Mesenchymal stem cell (in vitro differentiated cells and primary cell): ENCODE measurements at regions not wholly inside any gene's neighbourhood (a gene's known extent, or its start where the extent isn't known, plus 50 kb on each side); places are given as distances from the start of the nearest gene placed in this dataset.
A peak's percentile ranks its signal among the peaks of the same experiment; 100 is the strongest.

Experiments used
- DNase-seq: peaks from one replicate; pipeline ENCODE4 v3.0.0-alpha.2; 2013
- H2AFZ ChIP-seq: one replicate; pipeline ENCODE4 v1.6.1; 2013; ENCODE audit warnings: low read depth, mild to moderate bottlenecking, control low read depth, inconsistent platforms, low read length, moderate library complexity
- H2AK5ac ChIP-seq: 2 replicates; pipeline ENCODE4 v1.6.1; 2013; ENCODE audit warnings: low read length, moderate library complexity, mild to moderate bottlenecking, inconsistent platforms; ENCODE audit not compliant: severe bottlenecking
- H2BK120ac ChIP-seq: one replicate; pipeline ENCODE4 v1.6.1; 2013; ENCODE audit warnings: low read depth, mild to moderate bottlenecking, inconsistent platforms, low read length, moderate library complexity
- H2BK12ac ChIP-seq, 2 experiments: one replicate each; pipeline ENCODE4 v1.6.1; 2013; ENCODE audit warnings: inconsistent platforms in 2 of 2, low read length in 2 of 2, mild to moderate bottlenecking in 2 of 2, moderate library complexity in 2 of 2, control low read depth in 1 of 2
- H2BK15ac ChIP-seq: one replicate; pipeline ENCODE4 v1.6.1; 2013; ENCODE audit warnings: mild to moderate bottlenecking, low read depth, inconsistent platforms; ENCODE audit not compliant: poor library complexity, severe bottlenecking
- H2BK5ac ChIP-seq: 2 replicates; pipeline ENCODE4 v1.6.1; 2013; ENCODE audit warnings: low read depth, mild to moderate bottlenecking, low read length, control low read depth, inconsistent platforms; ENCODE audit not compliant: poor library complexity, severe bottlenecking
- H3K14ac ChIP-seq, 2 experiments: one replicate each; pipeline ENCODE4 v1.6.1; 2013; ENCODE audit warnings: inconsistent platforms in 2 of 2, low read length in 2 of 2, control low read depth in 1 of 2, mild to moderate bottlenecking in 1 of 2, moderate library complexity in 1 of 2
- H3K18ac ChIP-seq, 2 experiments: one replicate each; pipeline ENCODE4 v1.6.1; 2013; ENCODE audit warnings: inconsistent platforms in 2 of 2, low read length in 2 of 2, control low read depth in 1 of 2, low read depth in 1 of 2, mild to moderate bottlenecking in 1 of 2
- H3K23ac ChIP-seq, 2 experiments: one replicate each; pipeline ENCODE4 v1.6.1; 2013; ENCODE audit warnings: inconsistent platforms in 2 of 2, low read length in 2 of 2, mild to moderate bottlenecking in 2 of 2, moderate library complexity in 2 of 2, control low read depth in 1 of 2
- H3K27ac ChIP-seq: 2 replicates; pipeline ENCODE4 v1.5.1; 2013; ENCODE audit warnings: mild to moderate bottlenecking, moderate library complexity, low read length, control low read depth, inconsistent platforms; ENCODE audit not compliant: poor library complexity, severe bottlenecking
- H3K27me3 ChIP-seq, 2 experiments: 2 replicates each; pipeline versions ENCODE4 v1.6.1 to v1.7.0; 2013; ENCODE audit warnings: low read length in 2 of 2, mild to moderate bottlenecking in 2 of 2, moderate library complexity in 2 of 2, control low read depth in 1 of 2, inconsistent platforms in 1 of 2; ENCODE audit not compliant: control insufficient read depth in 1 of 2, insufficient read depth in 1 of 2
- H3K36me3 ChIP-seq, 2 experiments: 2 replicates each; pipeline versions ENCODE4 v1.6.1 to v1.7.0; 2013; ENCODE audit warnings: low read length in 2 of 2, control low read depth in 1 of 2, inconsistent platforms in 1 of 2, low read depth in 1 of 2, mild to moderate bottlenecking in 1 of 2; ENCODE audit not compliant: insufficient read depth in 2 of 2, control insufficient read depth in 1 of 2
- H3K4ac ChIP-seq, 2 experiments: one replicate each; pipeline ENCODE4 v1.6.1; 2013; ENCODE audit warnings: inconsistent platforms in 2 of 2, low read length in 2 of 2, mild to moderate bottlenecking in 2 of 2, moderate library complexity in 2 of 2, control low read depth in 1 of 2, low read depth in 1 of 2
- H3K4me1 ChIP-seq: 2 replicates; pipeline ENCODE4 v1.6.1; 2013; ENCODE audit warnings: low read depth, low read length, control low read depth; ENCODE audit not compliant: control insufficient read depth, insufficient read depth
- H3K4me2 ChIP-seq: 2 replicates; pipeline ENCODE4 v1.6.1; 2013; ENCODE audit warnings: low read length, mild to moderate bottlenecking, inconsistent platforms; ENCODE audit not compliant: poor library complexity, severe bottlenecking
- H3K4me3 ChIP-seq, 2 experiments: 2 replicates each; pipeline versions ENCODE4 v1.5.1 to v1.7.0; 2013; ENCODE audit warnings: low read length in 2 of 2, mild to moderate bottlenecking in 2 of 2, control low read depth in 1 of 2, low read depth in 1 of 2; ENCODE audit not compliant: insufficient read depth in 1 of 2
- H3K79me1 ChIP-seq: replicated peaks from 2 replicates; pipeline ENCODE4 v1.6.1; 2013; ENCODE audit warnings: mild to moderate bottlenecking, control low read depth, low read length, inconsistent platforms; ENCODE audit not compliant: poor library complexity, severe bottlenecking
- H3K9ac ChIP-seq: 2 replicates; pipeline ENCODE4 v1.7.0; 2013; ENCODE audit warnings: mild to moderate bottlenecking, low read length, moderate library complexity
- H3K9me3 ChIP-seq: 2 replicates; pipeline ENCODE4 v1.7.0; 2013; ENCODE audit warnings: mild to moderate bottlenecking, low read length; ENCODE audit not compliant: control insufficient read depth
- H4K8ac ChIP-seq: one replicate; pipeline ENCODE4 v1.6.1; 2013; ENCODE audit warnings: inconsistent platforms, mild to moderate bottlenecking, low read length, moderate library complexity
- H4K91ac ChIP-seq: one replicate; pipeline ENCODE4 v1.6.1; 2013; ENCODE audit warnings: mild to moderate bottlenecking, low read length, inconsistent platforms
- WGBS: methylation state at CpG from one replicate; pipeline ENCODE4 v1.1.7; 2013; ENCODE audit warnings: mixed read lengths; 5-methylcytosine and 5-hydroxymethylcytosine counted together

GRCh38 chr2:138846216-138846821 lies 66.1 kb upstream of the NXPH2 start:
- Histone ChIP-seq H4K91ac (no peak overlapping the region), H2BK120ac (no peak overlapping the region), H3K4me3 (no peak overlapping the region), H3K4me1 (no peaks in the 10 kb centered on the region), H2AFZ (no peak overlapping the region), H3K79me1 (no peaks in the 10 kb centered on the region), H2BK15ac (no peak overlapping the region), H3K14ac (no peak overlapping the region), H3K27me3 (no peaks in the 10 kb centered on the region), H3K18ac (no peak overlapping the region), H3K9ac (no peak overlapping the region), H2AK5ac (no peak overlapping the region), H3K4me2 (no peak overlapping the region), H4K8ac (no peak overlapping the region), H2BK5ac (no peak overlapping the region), H3K9me3 (no peaks in the 10 kb centered on the region), H3K36me3 (no peaks in the 10 kb centered on the region), H3K23ac (no peak overlapping the region), H3K4ac (no peak overlapping the region), H2BK12ac (no peak overlapping the region), H3K27ac (no peak overlapping the region)
- peak; percentile 17 for DNase-seq
- WGBS = 92% methylated on average over 3 of the region's 8 CpGs

- no peaks in the 10 kb centered on the region for H3K9me3 ChIP-seq
- no peak overlapping the region for H4K91ac ChIP-seq
- no peak overlapping the region for H2AFZ ChIP-seq
- H2BK15ac ChIP-seq = no peak overlapping the region
- H3K4ac ChIP-seq = no peak overlapping the region
- no peak overlapping the region for H2BK5ac ChIP-seq
- no peak overlapping the region for H3K4me2 ChIP-seq
- H2BK120ac ChIP-seq = no peak overlapping the region
- WGBS = 60% methylated on average over 1 of the region's 1 CpG
- H3K18ac ChIP-seq = no peak overlapping the region
- no peak overlapping the region for H3K4me3 ChIP-seq
- H3K27me3 ChIP-seq = peaks cover 0 to 5% of the 10 kb centered on the region in 2 experiments
- no peak overlapping the region for H2BK12ac ChIP-seq
- H3K23ac ChIP-seq = no peak overlapping the region
- no peaks in the 10 kb centered on the region for H3K79me1 ChIP-seq
- no peak overlapping the region for H3K9ac ChIP-seq
- H3K27ac ChIP-seq = no peak overlapping the region
- no peak overlapping the region for H4K8ac ChIP-seq
- no peak overlapping the region for H3K14ac ChIP-seq
- H3K4me1 ChIP-seq = no peaks in the 10 kb centered on the region
- DNase-seq = no peak
- no peak overlapping the region for H2AK5ac ChIP-seq
- no peaks in the 10 kb centered on the region for H3K36me3 ChIP-seq
Observed at GRCh38 chr2:138842341-138842740, 62.2 kb upstream of the NXPH2 start.

GRCh38 chr2:138841459-138841858 lies 61.3 kb upstream of the NXPH2 start:
- no peak overlapping the region for H3K4me3 ChIP-seq
- H2BK15ac ChIP-seq = no peak overlapping the region
- H3K18ac ChIP-seq = no peak overlapping the region
- no peak overlapping the region for H3K4ac ChIP-seq
- no peak overlapping the region for H3K9ac ChIP-seq
- H2AFZ ChIP-seq = no peak overlapping the region
- WGBS = 79% methylated on average over 2 of the region's 3 CpGs
- H3K4me1 ChIP-seq = no peaks in the 10 kb centered on the region
- H3K14ac ChIP-seq = no peak overlapping the region
- H4K8ac ChIP-seq = no peak overlapping the region
- no peak overlapping the region for H2BK5ac ChIP-seq
- H3K4me2 ChIP-seq = no peak overlapping the region
- H2BK12ac ChIP-seq = no peak overlapping the region
- H3K79me1 ChIP-seq = no peaks in the 10 kb centered on the region
- no peak overlapping the region for H3K27ac ChIP-seq
- H3K23ac ChIP-seq = no peak overlapping the region
- no peak overlapping the region for H2BK120ac ChIP-seq
- peaks cover 0 to 5% of the 10 kb centered on the region in 2 experiments for H3K27me3 ChIP-seq
- H3K9me3 ChIP-seq = no peaks in the 10 kb centered on the region
- H4K91ac ChIP-seq = no peak overlapping the region
- DNase-seq = no peak
- H2AK5ac ChIP-seq = no peak overlapping the region
- no peaks in the 10 kb centered on the region for H3K36me3 ChIP-seq

- no peak overlapping the region for H4K8ac ChIP-seq
- no peak overlapping the region for H2AFZ ChIP-seq
- no peak overlapping the region for H3K9ac ChIP-seq
- H2BK12ac ChIP-seq = no peak overlapping the region
- DNase-seq = no peak
- no peak overlapping the region for H2BK5ac ChIP-seq
- no peak overlapping the region for H3K23ac ChIP-seq
- 82% methylated on average over 4 of the region's 6 CpGs for WGBS
- H3K27ac ChIP-seq = no peak overlapping the region
- no peak overlapping the region for H3K4me3 ChIP-seq
- H3K9me3 ChIP-seq = no peaks in the 10 kb centered on the region
- H3K4me1 ChIP-seq = no peaks in the 10 kb centered on the region
- no peak overlapping the region for H3K4ac ChIP-seq
- H2AK5ac ChIP-seq = no peak overlapping the region
- no peak overlapping the region for H3K14ac ChIP-seq
- H4K91ac ChIP-seq = no peak overlapping the region
- H3K4me2 ChIP-seq = no peak overlapping the region
- H2BK120ac ChIP-seq = no peak overlapping the region
- peaks cover 0 to 5% of the 10 kb centered on the region in 2 experiments for H3K27me3 ChIP-seq
- no peaks in the 10 kb centered on the region for H3K79me1 ChIP-seq
- no peak overlapping the region for H2BK15ac ChIP-seq
- no peaks in the 10 kb centered on the region for H3K36me3 ChIP-seq
- no peak overlapping the region for H3K18ac ChIP-seq
Observed at GRCh38 chr2:138838851-138839620, 58.8 kb upstream of the NXPH2 start.
